HG03060 (cell line): ENCODE measurements at regions not wholly inside any gene's neighbourhood (a gene's known extent, or its start where the extent isn't known, plus 50 kb on each side); places are given as distances from the start of the nearest gene placed in this dataset.
"Not testable (repeated sequence)": the region's sequence is repeated elsewhere in the genome, so short reads cannot be mapped to it uniquely, and the experiment has no call there.

Source experiments
- ATAC-seq: cut with Tn5 transposase; IDR thresholded peaks from one replicate; pipeline ENCODE4 v1.9.1; 2021; ENCODE audit warnings: low read depth, moderate number of reproducible peaks; ENCODE audit not compliant: unreplicated experiment

DNA sequence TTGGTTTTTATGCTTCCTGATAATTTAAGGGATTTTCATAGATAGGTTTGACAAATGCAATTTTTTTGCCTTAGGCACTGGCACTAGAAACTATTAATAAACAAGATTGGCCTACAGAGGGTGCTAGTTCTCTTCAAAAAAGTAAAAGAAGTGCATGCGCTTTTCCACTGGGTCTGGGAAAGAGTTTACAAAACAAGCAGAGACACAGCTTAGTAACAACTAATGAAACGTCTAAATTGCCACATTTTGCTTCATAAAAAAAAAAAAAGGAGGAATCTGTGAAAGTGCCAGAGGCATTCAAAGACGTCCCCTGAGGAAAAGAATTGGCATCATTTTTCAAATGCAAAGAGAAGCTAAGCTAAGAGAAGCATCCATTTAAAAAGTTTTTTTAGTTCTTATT is 58.3 kb upstream of the EEA1 start:
- ATAC-seq: peak; percentile 17

DNA sequence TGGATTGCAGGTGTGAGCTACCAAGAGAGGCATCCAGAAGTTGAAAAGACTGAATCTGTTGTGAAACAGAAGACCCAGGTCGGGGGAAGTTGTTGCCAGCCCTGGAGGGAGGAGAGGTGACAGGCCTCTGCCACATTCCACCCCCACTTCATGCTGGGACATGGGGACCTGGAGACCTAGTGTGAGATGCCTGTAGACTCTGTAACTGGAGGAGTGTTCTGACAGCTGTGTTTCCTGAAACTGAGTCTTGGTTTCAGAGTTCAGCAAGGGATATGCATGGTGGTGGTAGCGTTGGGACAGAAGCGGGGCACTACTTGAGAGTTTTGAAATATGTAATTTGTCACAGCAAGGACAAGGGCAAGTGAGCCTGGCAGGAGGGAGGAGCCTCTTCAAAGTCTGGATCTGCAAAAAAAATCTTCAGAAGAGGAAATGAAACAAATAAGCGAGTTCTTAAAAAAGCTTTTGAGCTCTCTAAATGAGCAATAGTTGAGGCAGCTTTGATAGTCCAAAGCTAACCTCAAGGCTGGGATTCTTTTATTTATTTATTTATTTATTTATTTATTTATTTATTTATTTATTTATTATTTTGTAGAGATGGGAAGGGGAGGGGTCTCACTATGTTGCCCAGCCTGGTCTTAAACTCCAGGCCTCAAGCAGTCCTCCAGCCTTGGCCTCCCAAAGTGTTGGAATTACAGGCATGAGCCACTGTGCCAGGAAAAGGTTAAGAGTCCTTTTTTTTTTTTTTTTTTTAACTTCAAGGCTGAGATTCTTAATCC is 58.9 kb upstream of the EEA1 start:
- peak; percentile 76 for ATAC-seq

DNA sequence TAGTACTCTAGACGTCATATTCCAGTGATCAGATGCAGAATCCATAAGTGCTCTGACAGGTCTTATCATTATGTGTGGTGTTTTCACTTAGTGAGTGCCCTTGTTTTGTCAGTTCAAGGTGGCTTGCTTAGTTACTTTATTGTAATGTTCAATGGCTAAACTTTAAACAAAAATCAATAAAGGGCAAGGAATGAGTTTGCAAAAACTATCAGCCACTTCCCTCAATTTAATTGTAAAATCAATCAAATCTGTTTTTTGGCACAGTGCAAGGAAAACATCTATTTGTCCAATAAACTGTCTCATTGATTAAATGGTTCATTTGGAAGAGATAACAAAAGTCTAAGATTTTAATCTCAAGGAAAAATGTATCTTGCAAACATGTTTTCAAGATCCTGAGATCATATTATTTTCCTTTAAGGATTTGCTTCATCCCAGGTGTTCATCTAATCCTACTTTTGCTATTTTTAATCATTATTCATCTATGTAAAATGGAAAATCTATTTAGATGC is 59.6 kb upstream of the EEA1 start:
- no peak for ATAC-seq

DNA sequence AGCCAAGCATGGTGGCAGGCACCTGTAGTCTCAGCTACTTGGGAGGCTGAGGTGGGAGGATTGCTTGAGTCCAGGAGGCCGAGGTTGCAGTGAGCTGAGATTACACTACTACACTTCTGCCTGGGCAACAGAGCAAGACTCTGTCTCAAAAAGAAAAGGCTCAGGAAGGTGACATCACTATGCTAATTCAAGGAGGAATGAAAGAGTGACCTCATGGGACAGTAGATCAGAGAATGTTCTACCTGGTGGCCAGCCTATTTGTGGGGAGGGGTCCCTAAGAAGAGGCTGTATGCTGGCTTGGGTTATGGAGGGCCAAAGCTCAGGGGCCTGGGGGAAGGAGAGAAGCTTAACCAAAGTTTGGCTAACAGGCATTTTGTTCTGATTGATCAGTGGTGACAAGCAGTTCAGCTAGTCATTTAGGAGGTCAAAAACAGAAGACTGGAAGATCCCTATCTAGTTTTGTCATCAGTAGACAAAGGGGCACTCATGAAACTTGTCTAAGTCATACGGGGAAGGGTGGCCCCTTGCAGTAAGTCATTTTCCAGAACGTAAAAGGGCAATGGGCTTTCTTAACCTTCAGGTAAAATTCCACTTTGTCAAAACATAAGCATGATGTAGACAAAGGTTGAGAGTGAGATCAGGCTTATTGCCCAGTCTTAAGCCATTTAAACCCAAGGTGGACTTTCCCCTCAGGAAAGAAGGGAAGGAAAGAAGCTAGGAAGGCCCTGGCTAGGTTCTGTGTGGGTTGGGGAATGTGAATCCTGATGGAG is 60.8 kb upstream of the EEA1 start:
- ATAC-seq: no peak

DNA sequence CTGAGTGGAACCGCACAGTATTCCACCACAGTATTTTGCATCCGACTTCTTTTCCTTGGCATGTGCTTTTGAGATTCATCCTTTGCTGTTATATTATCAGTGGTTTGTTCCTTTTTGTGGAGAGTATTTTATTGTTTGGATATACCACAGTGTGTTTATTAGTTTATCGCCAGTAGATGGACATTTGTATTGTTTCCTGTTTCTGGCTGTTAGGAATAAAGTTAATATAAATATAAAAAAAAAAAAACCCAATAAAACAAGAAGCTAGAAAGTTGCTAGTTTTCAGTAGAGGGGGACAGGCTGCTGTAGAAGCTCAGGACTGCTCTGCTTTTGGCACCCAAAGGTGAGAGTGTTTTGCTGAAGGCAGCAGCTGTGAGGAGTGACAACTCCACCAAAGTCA is 62.0 kb upstream of the EEA1 start:
- no peak for ATAC-seq

DNA sequence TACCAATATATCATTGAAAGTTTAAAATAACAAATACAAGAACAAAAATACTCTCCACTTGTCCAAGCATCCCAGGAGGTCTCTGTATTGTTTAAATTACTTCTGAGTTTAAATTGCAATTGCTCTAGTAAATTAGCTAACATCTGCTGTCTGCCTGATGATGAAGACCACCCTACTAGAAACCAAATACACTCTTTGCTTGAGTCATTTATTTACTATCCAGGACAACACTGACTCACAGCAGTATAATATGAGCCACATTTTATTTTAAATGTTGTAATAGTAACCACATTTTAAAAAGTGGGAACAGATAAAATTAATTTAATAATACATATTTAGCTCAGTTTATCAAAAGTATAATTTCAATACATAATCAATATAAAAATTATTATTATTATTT is 62.9 kb upstream of the EEA1 start:
- no peak for ATAC-seq

DNA sequence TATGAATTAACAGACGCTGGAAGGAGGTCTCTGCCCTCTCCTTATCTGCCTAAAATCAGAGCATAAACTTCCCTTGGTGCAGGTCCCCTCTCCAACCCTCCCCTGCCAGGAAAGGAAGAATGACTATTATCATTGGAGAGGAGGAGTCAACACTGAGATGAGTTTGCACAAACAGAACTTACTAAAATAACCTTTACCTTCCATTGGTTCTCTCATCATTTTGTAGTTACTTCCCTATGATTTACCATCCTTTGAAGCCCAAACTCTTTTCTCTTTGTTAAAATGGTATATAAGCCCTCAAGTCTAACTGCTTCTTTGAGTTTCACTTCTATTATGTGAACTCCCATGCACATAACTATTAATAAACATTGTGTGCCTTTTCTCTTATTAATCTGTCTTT is 64.2 kb upstream of the EEA1 start:
- ATAC-seq: no peak

DNA sequence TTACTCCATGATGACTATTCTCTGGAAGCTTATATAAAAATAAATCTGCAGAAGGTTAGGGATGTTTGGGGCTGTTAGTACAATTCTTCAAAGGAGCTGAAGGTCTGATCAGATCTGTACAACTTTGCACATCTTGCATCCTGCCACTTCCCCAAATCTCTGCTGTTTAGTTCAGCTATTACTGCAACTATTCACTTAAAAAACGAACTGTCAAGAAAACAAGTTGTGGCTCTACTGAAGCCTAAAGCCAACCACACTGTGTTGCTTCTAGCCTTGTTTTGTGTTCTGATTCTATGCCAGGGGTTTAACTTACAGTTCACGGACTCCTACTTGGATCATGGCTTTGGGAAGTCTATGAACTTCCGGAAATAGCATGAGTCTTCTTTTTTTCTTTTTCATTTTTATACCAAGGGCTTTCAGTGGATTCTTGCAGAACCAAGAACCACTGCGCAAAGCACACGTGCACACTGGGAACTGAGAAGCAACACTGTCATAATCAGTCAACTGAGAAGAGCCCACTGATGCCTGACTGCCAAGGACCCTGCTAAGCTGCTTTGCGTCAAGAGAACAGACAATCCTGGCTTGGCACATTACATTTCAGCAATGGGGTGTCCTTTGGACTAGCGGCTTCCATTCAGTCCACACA is 66.3 kb upstream of the EEA1 start:
- peak; percentile 73 for ATAC-seq

DNA sequence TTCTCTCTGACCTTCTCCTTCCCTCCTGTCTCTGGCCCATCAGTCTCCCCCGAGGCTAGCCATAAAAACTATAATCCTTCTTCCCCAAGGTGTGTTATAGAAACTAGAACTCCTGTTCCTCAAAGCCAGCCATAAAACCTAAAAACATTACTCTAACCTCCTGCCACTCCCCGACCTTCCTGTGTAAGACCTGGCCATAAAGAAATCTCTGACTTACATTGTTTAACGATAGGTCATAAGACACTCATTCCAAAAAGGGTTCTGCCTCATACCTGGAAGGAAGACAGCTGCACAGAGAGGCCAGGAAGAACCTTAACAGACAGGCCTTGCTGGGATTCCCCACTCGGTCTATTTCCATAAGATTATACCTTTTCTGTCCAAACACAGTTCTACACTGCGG is 70.9 kb upstream of the EEA1 start:
- no peak for ATAC-seq

DNA sequence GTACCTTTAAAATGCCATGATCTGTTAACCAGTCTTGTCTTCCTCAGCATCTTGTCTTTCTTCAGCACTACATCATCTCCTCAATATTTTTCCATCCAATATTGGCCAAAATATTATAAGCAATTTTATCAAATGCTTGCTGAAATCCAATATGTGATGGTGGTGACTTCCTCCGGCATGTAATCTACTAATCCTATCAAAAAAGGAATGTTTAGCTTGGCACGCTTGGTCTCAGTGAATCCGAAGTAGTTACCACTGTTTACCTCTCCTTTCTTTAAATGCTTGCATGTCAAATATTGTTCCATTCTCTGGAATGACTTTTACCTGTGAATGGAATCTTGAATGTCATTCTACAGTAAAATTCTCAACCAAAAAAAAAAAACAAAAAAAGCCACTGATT is 72.3 kb upstream of the EEA1 start:
- no peak for ATAC-seq

DNA sequence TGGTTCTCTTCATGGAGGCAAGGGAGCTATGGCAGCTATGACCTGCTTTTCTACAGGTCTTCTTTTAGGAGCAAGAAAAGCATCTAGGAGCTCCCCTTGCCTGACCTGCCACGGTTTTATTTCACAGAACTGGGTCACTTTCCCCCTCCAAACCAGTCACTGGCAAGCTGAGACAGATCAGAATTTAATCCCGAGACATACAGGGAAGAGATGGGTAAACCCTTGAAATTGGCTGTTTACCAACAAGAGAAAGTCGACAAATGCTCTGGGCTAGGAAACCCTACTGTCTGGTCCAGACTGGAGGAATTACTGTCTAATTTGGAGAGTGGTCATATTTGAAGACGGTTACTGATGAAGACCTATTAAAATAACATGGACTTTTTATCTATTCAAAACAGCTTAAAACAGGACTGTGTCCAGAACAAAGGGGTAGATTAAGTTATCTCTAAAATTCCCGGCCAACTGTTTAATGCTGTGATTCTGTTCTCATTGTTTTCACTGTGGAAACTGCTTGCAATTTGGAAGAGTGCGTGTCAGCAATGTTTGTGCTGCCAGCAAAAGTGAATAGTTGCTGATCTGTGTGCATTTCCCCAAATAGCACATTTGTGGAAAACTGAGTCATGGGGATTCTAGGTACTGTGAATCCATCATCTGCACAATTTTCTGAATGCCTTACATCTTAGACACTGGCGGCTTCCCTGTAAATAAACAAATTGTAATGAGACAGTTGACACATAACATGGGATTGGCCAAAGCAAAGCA is 73.4 kb upstream of the EEA1 start:
- no peak for ATAC-seq

DNA sequence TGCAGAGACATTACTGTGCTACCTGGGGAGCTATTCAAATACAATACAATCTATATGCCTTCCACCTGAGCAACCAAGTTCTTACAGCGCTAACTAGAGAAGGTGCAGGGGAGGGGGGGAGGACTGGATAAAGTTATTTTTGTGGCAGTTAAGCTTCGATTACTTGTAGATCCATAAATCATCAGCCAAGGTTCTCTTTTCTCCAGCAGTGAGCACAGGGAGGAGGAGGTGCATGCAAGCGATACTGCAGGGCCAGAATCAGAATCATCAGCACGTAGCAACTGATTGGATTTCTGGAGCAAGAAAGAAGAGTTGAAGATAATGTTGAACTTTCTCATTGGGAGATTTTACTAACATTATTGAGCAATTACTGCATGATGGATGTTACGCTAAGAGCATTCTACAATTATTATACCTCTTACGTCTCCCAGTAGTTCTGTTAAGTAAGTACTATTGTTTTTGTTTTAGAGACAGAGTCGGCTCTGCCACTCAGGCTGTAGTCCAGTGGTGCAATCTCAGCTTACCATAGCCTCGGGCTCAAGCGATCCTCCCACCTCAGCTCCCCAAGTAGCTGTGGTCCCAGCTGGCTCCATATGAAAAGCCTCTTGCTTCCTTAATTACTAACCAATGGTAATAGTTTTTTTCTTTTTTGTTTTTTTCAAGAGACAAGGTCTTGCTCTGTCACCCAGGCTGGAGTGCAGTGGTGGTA is 74.6 kb upstream of the EEA1 start:
- no peak for ATAC-seq

DNA sequence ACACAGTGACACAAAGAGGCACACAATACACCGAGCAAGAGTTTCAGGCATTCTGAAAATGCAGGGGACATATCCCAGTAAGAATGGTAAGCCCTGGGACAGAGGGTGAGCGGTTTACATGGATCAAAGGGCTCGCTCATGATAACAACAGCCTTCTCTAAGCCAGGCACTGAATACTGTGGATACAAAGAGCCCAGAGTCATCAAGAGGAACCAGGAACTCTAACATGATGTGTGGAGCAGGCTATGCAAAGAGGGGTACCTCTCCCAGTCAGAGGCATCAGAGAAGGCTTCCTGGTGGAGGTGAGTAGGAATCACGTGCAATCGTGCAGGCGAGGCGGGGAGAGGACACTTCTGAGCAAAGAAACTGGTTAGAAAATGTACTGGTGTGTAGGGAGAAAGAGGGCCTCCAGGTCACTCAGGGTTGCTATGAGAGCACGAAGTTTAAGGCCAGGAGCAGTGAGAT is 76.9 kb upstream of the EEA1 start:
- ATAC-seq: no peak

DNA sequence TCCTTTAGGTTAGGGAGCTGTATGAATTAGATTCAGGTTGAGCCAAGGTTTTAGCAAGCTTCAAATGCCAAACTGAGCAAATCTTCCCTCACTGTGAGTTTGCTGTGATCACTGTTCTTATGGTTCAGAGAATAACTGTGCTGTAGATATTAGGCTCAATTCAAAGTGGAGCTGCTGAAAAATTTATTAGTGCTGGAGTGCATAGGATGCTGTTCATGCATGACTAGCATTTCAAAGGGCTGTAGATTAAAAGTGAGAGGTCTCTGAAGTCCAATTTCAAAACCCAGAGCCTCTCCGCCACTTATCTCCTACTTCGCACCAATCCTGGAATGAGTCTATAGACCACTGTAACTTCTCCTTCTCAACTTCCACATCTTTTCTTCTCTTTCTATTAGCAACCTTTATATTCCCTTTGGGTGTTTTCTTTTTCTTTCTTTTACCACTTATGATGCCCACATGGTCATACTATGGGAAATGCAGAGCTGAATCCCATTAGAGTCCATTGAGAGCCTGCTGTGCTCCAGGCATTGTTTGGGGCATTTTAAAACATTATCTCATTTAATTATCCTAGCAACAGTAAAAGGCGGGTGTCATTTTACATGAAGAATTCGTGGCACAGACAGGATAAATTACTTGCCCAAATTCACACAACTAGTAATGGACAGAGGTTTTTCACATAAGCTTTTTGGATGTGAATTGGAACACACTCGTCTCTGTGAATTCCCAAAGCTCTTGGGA is 77.5 kb upstream of the EEA1 start:
- ATAC-seq: no peak

DNA sequence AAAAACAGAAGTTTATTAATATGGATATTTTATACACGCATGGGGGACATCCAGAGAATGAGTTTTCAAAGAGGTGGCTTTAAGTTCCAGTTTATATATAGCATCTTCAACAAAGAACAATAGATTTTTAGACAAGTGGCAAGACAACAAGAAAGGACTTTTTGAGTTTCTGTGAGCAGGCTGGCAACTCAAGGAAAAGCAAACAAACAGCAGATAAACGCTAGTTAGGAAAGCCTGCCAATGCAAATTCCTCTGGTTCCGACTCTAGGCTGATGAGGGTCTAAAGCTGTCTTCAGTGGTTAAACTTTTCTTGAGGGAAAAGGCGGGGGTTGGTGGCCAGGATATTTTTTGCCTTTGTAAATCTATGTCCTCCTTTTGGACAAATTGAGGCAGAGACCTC is 78.4 kb upstream of the EEA1 start:
- ATAC-seq: no peak

DNA sequence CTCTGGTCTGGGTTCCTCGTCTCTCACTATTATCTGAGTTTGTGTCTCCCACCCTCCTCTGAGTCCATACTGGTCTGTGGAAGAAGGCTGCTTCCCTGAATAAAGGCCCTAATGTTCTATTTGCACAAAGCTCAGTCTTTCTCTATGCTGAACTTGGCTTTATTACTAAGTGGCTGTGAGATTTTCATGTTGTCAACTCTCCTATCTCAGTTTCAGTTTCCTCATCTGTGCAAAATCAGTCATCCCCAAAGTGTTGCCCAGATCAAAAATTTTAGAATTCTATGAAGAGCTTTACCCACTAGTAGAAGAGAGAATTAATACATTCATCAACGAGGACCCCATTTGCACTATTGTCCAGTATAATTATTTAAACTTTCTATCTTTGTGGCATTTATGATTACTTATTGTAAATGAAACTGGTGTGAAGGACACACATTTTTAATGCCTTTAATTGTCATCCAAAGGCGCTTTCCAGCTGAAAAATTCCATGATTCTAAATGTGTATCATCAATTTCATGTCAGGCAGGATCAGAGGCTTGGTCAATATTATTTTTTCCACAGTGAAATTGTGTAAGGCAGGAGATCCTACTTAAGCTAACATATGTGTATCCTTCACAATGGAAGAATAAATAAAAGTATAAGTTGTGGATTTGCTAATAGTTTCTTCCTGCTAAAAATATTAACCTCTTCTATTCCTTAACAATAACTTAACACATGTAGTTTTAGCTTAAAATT is 79.1 kb upstream of the EEA1 start:
- ATAC-seq: no peak

DNA sequence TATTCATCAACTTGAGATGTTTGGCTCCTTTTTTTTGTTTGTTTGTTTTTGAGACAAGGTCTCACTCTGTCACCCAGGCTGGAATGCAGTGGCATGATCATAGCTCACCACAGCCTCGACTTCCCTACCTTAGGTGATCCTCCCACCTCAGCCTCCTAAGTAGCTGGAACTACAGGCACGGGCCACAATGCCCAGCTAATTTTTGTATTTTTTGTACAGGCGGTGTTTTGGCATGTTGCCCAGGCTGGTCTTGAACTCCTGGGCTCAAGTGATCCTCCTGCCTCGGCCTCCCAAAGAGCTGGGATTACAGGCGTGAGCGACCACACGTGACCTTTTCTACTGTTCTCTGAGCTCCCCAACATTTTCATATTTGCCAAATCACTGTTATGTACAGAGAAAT is 79.8 kb upstream of the EEA1 start:
- ATAC-seq: not testable (repeated sequence)

DNA sequence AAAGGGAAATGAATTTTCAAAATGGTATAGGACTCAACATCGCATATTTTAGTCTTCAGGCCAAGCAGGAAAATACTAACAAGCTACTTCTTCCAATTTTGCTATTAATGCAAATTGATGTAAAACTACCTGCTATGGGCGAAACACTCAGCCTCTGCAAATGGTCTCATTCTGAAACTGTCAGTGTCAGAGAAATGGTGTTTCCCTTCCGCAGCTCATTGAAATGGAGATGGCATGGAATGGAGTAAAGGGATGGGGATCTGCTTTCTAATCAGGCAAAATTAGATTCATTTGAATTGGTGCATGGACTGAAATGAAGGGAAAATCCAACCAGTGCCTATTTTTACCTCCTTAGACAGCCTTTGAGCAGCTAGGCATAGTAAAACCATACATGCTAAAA is 80.4 kb upstream of the EEA1 start:
- ATAC-seq: no peak

DNA sequence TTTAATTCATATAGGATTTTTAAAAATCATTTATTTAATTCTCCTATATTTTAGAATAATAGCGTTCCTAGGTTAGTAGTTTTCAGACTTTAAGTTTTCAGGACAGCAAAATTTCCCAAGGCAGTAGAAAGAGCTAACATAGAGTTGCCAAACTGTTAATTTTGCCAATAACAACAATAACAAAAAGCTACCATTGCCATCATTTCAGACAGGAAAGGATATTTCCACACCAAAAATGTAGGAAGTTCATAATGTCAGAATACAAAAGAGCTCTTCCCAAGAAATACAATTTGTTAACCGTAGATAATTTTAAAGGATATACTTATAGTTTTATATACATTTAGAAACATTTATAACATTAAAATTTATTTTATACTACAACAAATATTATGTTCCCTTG is 81.4 kb upstream of the EEA1 start:
- no peak for ATAC-seq
